ENCODE measurements at regions not wholly inside any gene's neighbourhood (a gene's known extent, or its start where the extent isn't known, plus 50 kb on each side); places are given as distances from the start of the nearest gene placed in this dataset.
"Not testable (repeated sequence)": the region's sequence is repeated elsewhere in the genome, so short reads cannot be mapped to it uniquely, and the experiment has no call there.

- DNase-seq (ENCODE audit: low read depth): no peak
- Histone ChIP-seq H3K4me1 (ENCODE audit: control insufficient read depth, insufficient read depth, low read length) (peaks cover 2% of the 10 kb centered on the region), H3K9me3 (ENCODE audit: control insufficient read depth, low read length) (no peaks in the 10 kb centered on the region), H3K4me3 (ENCODE audit: low read length) (no peak overlapping the region), H3K9ac (ENCODE audit: low read length) (no peak overlapping the region), H3K36me3 (ENCODE audit: control insufficient read depth, insufficient read depth, low read length, severe bottlenecking) (no peaks in the 10 kb centered on the region), H3K27me3 (replicated peaks; ENCODE audit: control insufficient read depth, insufficient read depth, low read length) (no peaks in the 10 kb centered on the region)
Measured at GRCh38 chr21:35824136-35824535, 236.2 kb downstream of the SETD4 start.

- Histone ChIP-seq H3K9me3 (ENCODE audit: control insufficient read depth, low read length) (no peaks in the 10 kb centered on the region), H3K4me1 (ENCODE audit: control insufficient read depth, insufficient read depth, low read length) (no peaks in the 10 kb centered on the region), H3K9ac (ENCODE audit: low read length) (no peak overlapping the region), H3K36me3 (ENCODE audit: control insufficient read depth, insufficient read depth, low read length, severe bottlenecking) (no peaks in the 10 kb centered on the region), H3K27me3 (replicated peaks; ENCODE audit: control insufficient read depth, insufficient read depth, low read length) (no peaks in the 10 kb centered on the region), H3K4me3 (ENCODE audit: low read length) (no peak overlapping the region)
- no peak for DNase-seq (ENCODE audit: low read depth)
Measured at GRCh38 chr21:35819134-35819533, 241.2 kb downstream of the SETD4 start.

GRCh38 chr21:35818597-35818996 lies 241.7 kb downstream of the SETD4 start:
- no peaks in the 10 kb centered on the region for H3K9me3 ChIP-seq (ENCODE audit: control insufficient read depth, low read length)
- H3K4me3 ChIP-seq (ENCODE audit: low read length): no peak overlapping the region
- no peaks in the 10 kb centered on the region for H3K4me1 ChIP-seq (ENCODE audit: control insufficient read depth, insufficient read depth, low read length)
- no peak for DNase-seq (ENCODE audit: low read depth)
- H3K27me3 ChIP-seq (replicated peaks; ENCODE audit: control insufficient read depth, insufficient read depth, low read length): no peaks in the 10 kb centered on the region
- no peak overlapping the region for H3K9ac ChIP-seq (ENCODE audit: low read length)
- H3K36me3 ChIP-seq (ENCODE audit: control insufficient read depth, insufficient read depth, low read length, severe bottlenecking): no peaks in the 10 kb centered on the region

GRCh38 chr21:35814858-35815619 lies 245.3 kb downstream of the SETD4 start:
- no peaks in the 10 kb centered on the region for H3K36me3 ChIP-seq (ENCODE audit: control insufficient read depth, insufficient read depth, low read length, severe bottlenecking)
- no peak overlapping the region for H3K4me3 ChIP-seq (ENCODE audit: low read length)
- no peak for DNase-seq (ENCODE audit: low read depth)
- H3K27me3 ChIP-seq (replicated peaks; ENCODE audit: control insufficient read depth, insufficient read depth, low read length): no peaks in the 10 kb centered on the region
- H3K9ac ChIP-seq (ENCODE audit: low read length): no peak overlapping the region
- no peaks in the 10 kb centered on the region for H3K9me3 ChIP-seq (ENCODE audit: control insufficient read depth, low read length)
- H3K4me1 ChIP-seq (ENCODE audit: control insufficient read depth, insufficient read depth, low read length): no peaks in the 10 kb centered on the region

GRCh38 chr21:35812679-35813078 lies 247.6 kb downstream of the SETD4 start:
- DNase-seq (ENCODE audit: low read depth): no peak
- H3K27me3 ChIP-seq (replicated peaks; ENCODE audit: control insufficient read depth, insufficient read depth, low read length): no peaks in the 10 kb centered on the region
- H3K4me1 ChIP-seq (ENCODE audit: control insufficient read depth, insufficient read depth, low read length): no peaks in the 10 kb centered on the region
- no peak overlapping the region for H3K9ac ChIP-seq (ENCODE audit: low read length)
- H3K36me3 ChIP-seq (ENCODE audit: control insufficient read depth, insufficient read depth, low read length, severe bottlenecking): no peaks in the 10 kb centered on the region
- H3K4me3 ChIP-seq (ENCODE audit: low read length): no peak overlapping the region
- H3K9me3 ChIP-seq (ENCODE audit: control insufficient read depth, low read length): no peaks in the 10 kb centered on the region

- no peak overlapping the region for H3K9ac ChIP-seq (ENCODE audit: low read length)
- no peaks in the 10 kb centered on the region for H3K4me1 ChIP-seq (ENCODE audit: control insufficient read depth, insufficient read depth, low read length)
- H3K4me3 ChIP-seq (ENCODE audit: low read length): no peak overlapping the region
- H3K27me3 ChIP-seq (replicated peaks; ENCODE audit: control insufficient read depth, insufficient read depth, low read length): no peaks in the 10 kb centered on the region
- H3K9me3 ChIP-seq (ENCODE audit: control insufficient read depth, low read length): no peaks in the 10 kb centered on the region
- H3K36me3 ChIP-seq (ENCODE audit: control insufficient read depth, insufficient read depth, low read length, severe bottlenecking): no peaks in the 10 kb centered on the region
- no peak for DNase-seq (ENCODE audit: low read depth)
Measured at GRCh38 chr21:35811191-35811806, 249.0 kb downstream of the SETD4 start.

- Histone ChIP-seq H3K9me3 (ENCODE audit: control insufficient read depth, low read length) (no peaks in the 10 kb centered on the region), H3K4me1 (ENCODE audit: control insufficient read depth, insufficient read depth, low read length) (no peaks in the 10 kb centered on the region), H3K9ac (ENCODE audit: low read length) (no peak overlapping the region), H3K36me3 (ENCODE audit: control insufficient read depth, insufficient read depth, low read length, severe bottlenecking) (no peaks in the 10 kb centered on the region), H3K4me3 (ENCODE audit: low read length) (no peak overlapping the region), H3K27me3 (replicated peaks; ENCODE audit: control insufficient read depth, insufficient read depth, low read length) (no peaks in the 10 kb centered on the region)
- DNase-seq (ENCODE audit: low read depth): peak; percentile 6
Measured at GRCh38 chr21:35810431-35810970, 249.8 kb downstream of the SETD4 start.

GRCh38 chr21:35801391-35801790 lies 258.9 kb downstream of the SETD4 start:
- DNase-seq (ENCODE audit: low read depth): no peak
- no peaks in the 10 kb centered on the region for H3K36me3 ChIP-seq (ENCODE audit: control insufficient read depth, insufficient read depth, low read length, severe bottlenecking)
- no peak overlapping the region for H3K9ac ChIP-seq (ENCODE audit: low read length)
- no peaks in the 10 kb centered on the region for H3K9me3 ChIP-seq (ENCODE audit: control insufficient read depth, low read length)
- H3K4me1 ChIP-seq (ENCODE audit: control insufficient read depth, insufficient read depth, low read length): peaks cover 26% of the 10 kb centered on the region
- H3K27me3 ChIP-seq (replicated peaks; ENCODE audit: control insufficient read depth, insufficient read depth, low read length): no peaks in the 10 kb centered on the region
- no peak overlapping the region for H3K4me3 ChIP-seq (ENCODE audit: low read length)

GRCh38 chr21:35800796-35801385 lies 259.4 kb downstream of the SETD4 start:
- H3K9ac ChIP-seq (ENCODE audit: low read length): peak overlapping the region; percentile 50
- not testable (repeated sequence) for DNase-seq (ENCODE audit: low read depth)

GRCh38 chr21:35796844-35797243 lies 263.5 kb downstream of the SETD4 start:
- Histone ChIP-seq H3K36me3 (ENCODE audit: control insufficient read depth, insufficient read depth, low read length, severe bottlenecking) (no peaks in the 10 kb centered on the region), H3K27me3 (replicated peaks; ENCODE audit: control insufficient read depth, insufficient read depth, low read length) (no peaks in the 10 kb centered on the region), H3K9ac (ENCODE audit: low read length) (no peak overlapping the region), H3K9me3 (ENCODE audit: control insufficient read depth, low read length) (no peaks in the 10 kb centered on the region), H3K4me1 (ENCODE audit: control insufficient read depth, insufficient read depth, low read length) (peaks cover 35% of the 10 kb centered on the region), H3K4me3 (ENCODE audit: low read length) (no peak overlapping the region)
- DNase-seq (ENCODE audit: low read depth): peak; percentile 20

More at GRCh38 chr21:35800796-35801385, 259.4 kb downstream of the SETD4 start:
- not testable (repeated sequence) for H3K27me3 ChIP-seq (replicated peaks; ENCODE audit: control insufficient read depth, insufficient read depth, low read length); H3K9me3 ChIP-seq (ENCODE audit: control insufficient read depth, low read length); H3K36me3 ChIP-seq (ENCODE audit: control insufficient read depth, insufficient read depth, low read length, severe bottlenecking)
- Histone ChIP-seq H3K4me1 (ENCODE audit: control insufficient read depth, insufficient read depth, low read length) (peaks cover 26% of the 10 kb centered on the region), H3K4me3 (ENCODE audit: low read length) (peak overlapping the region; percentile 14)

- H3K27me3 ChIP-seq (replicated peaks; ENCODE audit: control insufficient read depth, insufficient read depth, low read length); H3K9me3 ChIP-seq (ENCODE audit: control insufficient read depth, low read length); H3K36me3 ChIP-seq (ENCODE audit: control insufficient read depth, insufficient read depth, low read length, severe bottlenecking); H3K9ac ChIP-seq (ENCODE audit: low read length); H3K4me3 ChIP-seq (ENCODE audit: low read length); DNase-seq (ENCODE audit: low read depth): not testable (repeated sequence)
- H3K4me1 ChIP-seq (ENCODE audit: control insufficient read depth, insufficient read depth, low read length): peaks cover 16% of the 10 kb centered on the region
Measured at GRCh38 chr21:35794527-35794926, 265.8 kb downstream of the SETD4 start.
